ENCODE measurements at regions not wholly inside any gene's neighbourhood (a gene's known extent, or its start where the extent isn't known, plus 50 kb on each side); places are given as distances from the start of the nearest gene placed in this dataset.

- TF ChIP-seq ATF2 (CRISPR knock-in tag; IDR thresholded peaks at IDR 0.05) (peak; percentile 75; the same call in 1 of the 2 replicates), ZNF574 (CRISPR knock-in tag; IDR thresholded peaks at IDR 0.05) (peak; percentile 43; the same call in 1 of the 2 replicates), TERF1 (CRISPR knock-in tag; IDR thresholded peaks at IDR 0.05) (no peak), KLF13 (CRISPR knock-in tag; IDR thresholded peaks at IDR 0.05) (no peak), PPARG (CRISPR knock-in tag; conservative IDR thresholded peaks at IDR 0.05) (no peak; the same call in 1 of the 2 replicates), KIAA2018 (CRISPR knock-in tag; IDR thresholded peaks at IDR 0.05; ENCODE audit: borderline replicate concordance) (no peak), SP5 (CRISPR knock-in tag; IDR thresholded peaks at IDR 0.05; ENCODE audit: borderline replicate concordance, low read depth) (peak; percentile 86), ZFAT (CRISPR knock-in tag; conservative IDR thresholded peaks at IDR 0.05) (no peak), FOXA1 (IDR thresholded peaks at IDR 0.05) (no peak), FOXA1 (CRISPR knock-in tag; IDR thresholded peaks at IDR 0.05) (peak; percentile 54; the same call in 1 of the 2 replicates), ZSCAN31 (CRISPR knock-in tag; IDR thresholded peaks at IDR 0.05; ENCODE audit: low read depth) (no peak), HNF4A (CRISPR knock-in tag; IDR thresholded peaks at IDR 0.05) (peak; percentile 95), THAP7 (CRISPR knock-in tag; IDR thresholded peaks at IDR 0.05) (no peak), HDAC1 (CRISPR knock-in tag; IDR thresholded peaks at IDR 0.05) (peak; percentile 79), NRL (CRISPR knock-in tag; IDR thresholded peaks at IDR 0.05; ENCODE audit: borderline replicate concordance) (no peak), ZFYVE20 (CRISPR knock-in tag; IDR thresholded peaks at IDR 0.05; ENCODE audit: borderline replicate concordance, low read depth) (no peak)
These were observed 188.6 kb upstream of the GATA6 start (continued) for GRCh38 chr18:21980744-21981143.
